ENCODE measurements at regions not wholly inside any gene's neighbourhood (a gene's known extent, or its start where the extent isn't known, plus 50 kb on each side); places are given as distances from the start of the nearest gene placed in this dataset.

- Histone ChIP-seq H3K36me3 (ENCODE audit: control insufficient read depth, insufficient read depth, low read length) (no peaks in the 10 kb centered on the region), H3K56ac (ENCODE audit: extremely low read depth, insufficient read depth, low read length) (no peak overlapping the region), H3K27me3 (ENCODE audit: control insufficient read depth, insufficient read depth, low read length) (no peaks in the 10 kb centered on the region), H3K9ac (ENCODE audit: low read depth, low read length) (no peak overlapping the region), H2BK120ac (ENCODE audit: low read depth, low read length) (no peak overlapping the region), H2BK5ac (ENCODE audit: low read depth, low read length, poor library complexity, severe bottlenecking) (no peak overlapping the region), H3K4me3 (ENCODE audit: insufficient read depth, low read depth, low read length) (no peak overlapping the region), H3K9me3 (ENCODE audit: control insufficient read depth, insufficient read depth, low read length) (no peaks in the 10 kb centered on the region), H2AK5ac (ENCODE audit: low read depth, low read length) (no peak overlapping the region), H3K23ac (ENCODE audit: low read depth, low read length) (no peak overlapping the region), H3K18ac (ENCODE audit: low read depth, low read length) (no peak overlapping the region), H3K79me1 (ENCODE audit: low read depth in 1 of 2, low read length in 2 of 2) (no peaks in the 10 kb centered on the region), H4K8ac (ENCODE audit: low read depth in 2 of 2, low read length in 2 of 2) (no peak overlapping the region), H2AFZ (replicated peaks; ENCODE audit: low read length, poor library complexity) (no peak overlapping the region), H2AK9ac (replicated peaks; ENCODE audit: low read depth, low read length, poor library complexity) (no peak overlapping the region), H2BK20ac (ENCODE audit: low read depth, low read length) (no peak overlapping the region), H4K5ac (ENCODE audit: low read depth, low read length) (no peak overlapping the region), H3K4me2 (ENCODE audit: low read depth, low read length) (no peak overlapping the region), H4K20me1 (ENCODE audit: insufficient read depth, low read length) (no peaks in the 10 kb centered on the region), H4K91ac (ENCODE audit: insufficient read depth, low read depth, low read length) (no peak overlapping the region), H3K9me1 (ENCODE audit: insufficient read depth, low read length) (no peaks in the 10 kb centered on the region), H2BK15ac (ENCODE audit: low read depth, low read length) (no peak overlapping the region), H3K4me1 (ENCODE audit: control insufficient read depth, insufficient read depth, low read length) (no peaks in the 10 kb centered on the region), H3K14ac (replicated peaks; ENCODE audit: low read depth, low read length) (no peak overlapping the region), H3K4ac (ENCODE audit: low read depth, low read length) (no peak overlapping the region), H3K27ac (ENCODE audit: insufficient read depth, low read length) (no peak overlapping the region)
- ChIA-PET CTCF (no interaction called here), POLR2A (ENCODE audit: unreplicated experiment) (no interaction called here)
- intact Hi-C loops (cut with micrococcal nuclease) (no loop called here), dilution Hi-C loops (cut with HindIII; ENCODE audit: low sequenced_read_pairs, unreplicated experiment) (no loop called here), in situ Hi-C loops (cut with MboI; ENCODE audit: low sequenced_read_pairs) (no loop called here)
- WGBS, 2 experiments (ENCODE audit: extremely low coverage in 2 of 2, insufficient read length in 1 of 2): no CpG with 5 or more reads among the region's 2 CpGs
- ATAC-seq (ENCODE audit: low read depth) (no peak), DNase-seq (no peak)
- BruUV-seq (replicated peaks): no TSS peak
- TF ChIP-seq RFX5 (IDR thresholded peaks at IDR 0.05; ENCODE audit: low read depth, low read length) (no peak), MAFK (IDR thresholded peaks at IDR 0.05; ENCODE audit: low read depth, low read length) (no peak), CEBPB (IDR thresholded peaks at IDR 0.05; ENCODE audit: low read depth, low read length) (no peak), SMC3 (IDR thresholded peaks at IDR 0.05; ENCODE audit: low read depth, low read length) (no peak), CTCF (conservative IDR thresholded peaks at IDR 0.05; ENCODE audit: low read depth, low read length) (no peak), CHD1 (IDR thresholded peaks at IDR 0.05; ENCODE audit: low read depth, low read length) (no peak), MXI1 (IDR thresholded peaks at IDR 0.05; ENCODE audit: borderline replicate concordance, low read depth, low read length) (no peak), FOS (IDR thresholded peaks at IDR 0.05; ENCODE audit: low read depth, low read length) (no peak), BHLHE40 (IDR thresholded peaks at IDR 0.05; ENCODE audit: low read depth, low read length) (no peak), POLR2A (IDR thresholded peaks at IDR 0.05; ENCODE audit: low read depth, low read length) (no peak), ELK1 (IDR thresholded peaks at IDR 0.05; ENCODE audit: borderline replicate concordance, low read depth, low read length) (no peak)
These were observed 143.5 kb upstream of the MOCS1 start for GRCh38 chr6:40077736-40078135.

All from IMR-90 (cell line).